HEK293T (cell line): ENCODE measurements at regions not wholly inside any gene's neighbourhood (a gene's known extent, or its start where the extent isn't known, plus 50 kb on each side); places are given as distances from the start of the nearest gene placed in this dataset.

Source experiments
- CTCF ChIA-PET: fragments of 350-600 bp; formaldehyde crosslinking; extraction: SDS; loops from one replicate; lab custom pipeline; 2021; ENCODE audit warnings: antibody characterized with exemption, inconsistent platforms; lab: Yijun Ruan, JAX
- POLR2A ChIA-PET: fragments of 350-600 bp; formaldehyde crosslinking; extraction: SDS; loops from one replicate; lab custom pipeline; 2020; ENCODE audit warnings: antibody characterized with exemption, inconsistent platforms; lab: Yijun Ruan, JAX
- DNase-seq: peaks from one replicate; pipeline ENCODE4 v3.0.0; 2012; ENCODE audit warnings: mixed read lengths; ENCODE audit errors: extremely low spot score
- ARNT ChIP-seq: fragments of 450-650 bp; IDR thresholded peaks from 2 replicates; pipeline ENCODE4 v1.6.1; 2017; ENCODE audit warnings: mild to moderate bottlenecking
- BHLHE40 ChIP-seq: fragments of 450-650 bp; IDR thresholded peaks from 2 replicates; pipeline ENCODE4 v1.6.1; 2016; ENCODE audit warnings: mild to moderate bottlenecking, moderate library complexity, borderline replicate concordance
- CTBP1 ChIP-seq: fragments of 450-650 bp; IDR thresholded peaks from 2 replicates; pipeline ENCODE4 v1.6.1; 2016; ENCODE audit warnings: borderline replicate concordance
- ELF4 ChIP-seq: fragments of 450-650 bp; IDR thresholded peaks from 2 replicates; pipeline ENCODE4 v1.6.1; 2017; ENCODE audit warnings: antibody characterized with exemption
- FOXA1 ChIP-seq: fragments of 450-650 bp; IDR thresholded peaks from 2 replicates; pipeline ENCODE4 v1.6.1; 2016; ENCODE audit warnings: mild to moderate bottlenecking
- FOXK2 ChIP-seq: fragments of 450-650 bp; IDR thresholded peaks from 2 replicates; pipeline ENCODE4 v1.6.1; 2016; ENCODE audit warnings: mild to moderate bottlenecking
- FOXM1 ChIP-seq: fragments of 450-650 bp; IDR thresholded peaks from 2 replicates; pipeline ENCODE4 v1.6.1; 2017; ENCODE audit warnings: mild to moderate bottlenecking, borderline replicate concordance
- HDGF ChIP-seq: fragments of 450-650 bp; IDR thresholded peaks from 2 replicates; pipeline ENCODE4 v1.6.1; 2017; ENCODE audit warnings: antibody characterized with exemption, borderline replicate concordance
- L3MBTL2 ChIP-seq: fragments of 450-650 bp; conservative IDR thresholded peaks from 2 replicates; pipeline ENCODE4 v1.6.1; 2016; ENCODE audit warnings: mild to moderate bottlenecking
- LEF1 ChIP-seq: fragments of 450-650 bp; IDR thresholded peaks from 2 replicates; pipeline ENCODE4 v1.6.1; 2017; ENCODE audit warnings: mild to moderate bottlenecking, borderline replicate concordance
- NFRKB ChIP-seq: fragments of 450-650 bp; IDR thresholded peaks from 2 replicates; pipeline ENCODE4 v1.6.1; 2016; ENCODE audit warnings: mild to moderate bottlenecking, moderate library complexity
- PKNOX1 ChIP-seq: fragments of 450-650 bp; IDR thresholded peaks from 2 replicates; pipeline ENCODE4 v1.6.1; 2016
- SP1 ChIP-seq: fragments of 450-650 bp; IDR thresholded peaks from 2 replicates; pipeline ENCODE4 v1.6.1; 2017
- SUZ12 ChIP-seq: fragments of 450-650 bp; IDR thresholded peaks from 2 replicates; pipeline ENCODE4 v1.6.1; 2016; ENCODE audit warnings: mild to moderate bottlenecking
- TARDBP ChIP-seq: fragments of 450-650 bp; IDR thresholded peaks from 2 replicates; pipeline ENCODE4 v1.6.1; 2016
- ZNF384 ChIP-seq: fragments of 450-650 bp; IDR thresholded peaks from 2 replicates; pipeline ENCODE4 v1.6.1; 2016

- no peak for TF ChIP-seq ELF4
- TF ChIP-seq ZNF384: no peak
- TF ChIP-seq TARDBP: no peak
- TF ChIP-seq NFRKB: no peak
- CTCF ChIA-PET: no interaction called here
- POLR2A ChIA-PET: no interaction called here
- DNase-seq: no peak
These were observed 158.1 kb upstream of the VCX3A start for GRCh38 chrX:6693051-6693450.

- TF ChIP-seq PKNOX1 (no peak), FOXK2 (no peak), LEF1 (no peak), NFRKB (no peak), FOXA1 (no peak), SP1 (no peak)
- ChIA-PET POLR2A (no interaction called here), CTCF (no interaction called here)
These were observed 150.6 kb upstream of the VCX3A start for GRCh38 chrX:6685489-6685888.

GRCh38 chrX:6683353-6683752 is 148.4 kb upstream of the VCX3A start:
- TF ChIP-seq FOXA1: no peak
- TF ChIP-seq NFRKB: no peak
- no peak for TF ChIP-seq SUZ12
- TF ChIP-seq BHLHE40: no peak
- no peak for TF ChIP-seq FOXM1
- ChIA-PET CTCF (no interaction called here), POLR2A (no interaction called here)
- DNase-seq: no peak

More at GRCh38 chrX:6685489-6685888, 150.6 kb upstream of the VCX3A start:
- no peak for DNase-seq

GRCh38 chrX:6681521-6682145 is 146.7 kb upstream of the VCX3A start:
- POLR2A ChIA-PET: no interaction called here
- CTCF ChIA-PET: no interaction called here
- no peak for TF ChIP-seq TARDBP
- no peak for TF ChIP-seq SUZ12
- no peak for TF ChIP-seq NFRKB
- TF ChIP-seq ELF4: no peak
- no peak for TF ChIP-seq ZNF384
- no peak for TF ChIP-seq CTBP1
- TF ChIP-seq BHLHE40: no peak
- TF ChIP-seq FOXM1: no peak
- TF ChIP-seq FOXK2: no peak
- DNase-seq: no peak

- ChIA-PET CTCF (no interaction called here), POLR2A (no interaction called here)
- no peak for DNase-seq
- no peak for TF ChIP-seq L3MBTL2
- TF ChIP-seq NFRKB: no peak
- TF ChIP-seq ARNT: no peak
- no peak for TF ChIP-seq FOXK2
- TF ChIP-seq PKNOX1: no peak
- TF ChIP-seq BHLHE40: no peak
- no peak for TF ChIP-seq ZNF384
- no peak for TF ChIP-seq FOXM1
- no peak for TF ChIP-seq FOXA1
- no peak for TF ChIP-seq TARDBP
- TF ChIP-seq HDGF: no peak
- no peak for TF ChIP-seq ELF4
- TF ChIP-seq LEF1: no peak
These were observed 145.1 kb upstream of the VCX3A start for GRCh38 chrX:6679988-6680387.

- ChIA-PET POLR2A (no interaction called here), CTCF (no interaction called here)
- TF ChIP-seq ZNF384 (no peak), NFRKB (no peak), BHLHE40 (no peak), L3MBTL2 (no peak), LEF1 (no peak), ELF4 (no peak), HDGF (no peak), FOXM1 (no peak), PKNOX1 (no peak), FOXK2 (no peak), TARDBP (no peak), SUZ12 (no peak), SP1 (no peak), FOXA1 (no peak), CTBP1 (no peak), ARNT (no peak)
These were observed 144.6 kb upstream of the VCX3A start for GRCh38 chrX:6679550-6679949.

GRCh38 chrX:6678313-6678712 is 143.4 kb upstream of the VCX3A start:
- no peak for DNase-seq
- ChIA-PET CTCF (interaction anchor here (0.6 kb wide), 1 partner anchor 436 kb away, joined by 3 read pairs; no protein-coding TSS in a partner anchor), POLR2A (no interaction called here)
- no peak for TF ChIP-seq BHLHE40
- TF ChIP-seq FOXK2: no peak
- TF ChIP-seq TARDBP: no peak
- no peak for TF ChIP-seq ARNT
- no peak for TF ChIP-seq CTBP1
- no peak for TF ChIP-seq ZNF384
- TF ChIP-seq L3MBTL2: no peak
- no peak for TF ChIP-seq NFRKB
- TF ChIP-seq HDGF: no peak
- no peak for TF ChIP-seq FOXM1
- no peak for TF ChIP-seq LEF1
- TF ChIP-seq SP1: no peak
- no peak for TF ChIP-seq PKNOX1
- no peak for TF ChIP-seq FOXA1
- no peak for TF ChIP-seq ELF4
- no peak for TF ChIP-seq SUZ12

More at GRCh38 chrX:6679550-6679949, 144.6 kb upstream of the VCX3A start:
- DNase-seq: no peak
